A549 (cell line): ENCODE measurements at regions not wholly inside any gene's neighbourhood (a gene's known extent, or its start where the extent isn't known, plus 50 kb on each side); places are given as distances from the start of the nearest gene placed in this dataset.

Source experiments
- ATAC-seq, 2 experiments: fragments of 200-7000 bp in 1 of 2; fragments of >200 bp in 1 of 2; cut with Nextera tagmentation in 1 of 2; cut with Tn5 transposase in 1 of 2; 3 replicates each; pipeline versions ENCODE4 v1.8.0 to v1.9.1; 2018 to 2020; ENCODE audit warnings: mild to moderate bottlenecking in 1 of 2, moderate library complexity in 1 of 2
- CTCF ChIA-PET: fragments of 300-600 bp; sonication (Branson Sonifier 250); formaldehyde crosslinking; extraction: SDS; loops from one replicate; lab custom pipeline; 2021; ENCODE audit warnings: antibody characterized with exemption, inconsistent platforms; lab: Yijun Ruan, JAX
- POLR2A ChIA-PET: fragments of 350-600 bp; formaldehyde crosslinking; extraction: SDS; loops from one replicate; lab custom pipeline; 2021; ENCODE audit warnings: antibody characterized with exemption, inconsistent platforms; lab: Yijun Ruan, JAX
- DNase-seq, 2 experiments: peaks; one replicate each; pipeline versions ENCODE4 v3.0.0 to v3.0.0-alpha.2; 2011 to 2016; ENCODE audit warnings: low read depth in 1 of 2, low spot score in 1 of 2
- FAIRE-seq: peaks from 2 replicates; lab custom pipeline; 2011; peaks lifted over from hg19 to GRCh38; lab: Jason Lieb, UNC
- H3K27ac ChIP-seq, 2 experiments: fragments of >200 bp; sonication (Bioruptor Twin); formaldehyde crosslinking; 3 replicates each; pipeline ENCODE4 v1.5.1; 2016 to 2017
- H3K4me1 ChIP-seq: fragments of >200 bp; sonication (Bioruptor Twin); formaldehyde crosslinking; 3 replicates; pipeline ENCODE4 v1.6.1; 2016
- H3K4me2 ChIP-seq: fragments of >200 bp; sonication (Bioruptor Twin); formaldehyde crosslinking; 3 replicates; pipeline ENCODE4 v1.6.1; 2016
- H3K4me3 ChIP-seq: fragments of >200 bp; sonication (Bioruptor Twin); formaldehyde crosslinking; 3 replicates; pipeline ENCODE4 v1.5.1; 2016
- H3K9me3 ChIP-seq: fragments of >200 bp; sonication (Bioruptor Twin); formaldehyde crosslinking; 3 replicates; pipeline ENCODE4 v1.6.1; 2016
- ATOH8 ChIP-seq: fragments of 250-450 bp; sonication (Bioruptor Pico); IDR thresholded peaks from 2 replicates; pipeline ENCODE4 v1.5.0; 2020; ENCODE audit warnings: low read depth, mild to moderate bottlenecking, moderate library complexity
- BCL3 ChIP-seq: fragments of >200 bp; sonication (Bioruptor Twin); formaldehyde crosslinking; IDR thresholded peaks from 3 replicates; pipeline ENCODE4 v1.6.1; 2016
- BHLHE40 ChIP-seq: IDR thresholded peaks from 2 replicates; pipeline ENCODE4 v1.6.1; 2012; ENCODE audit warnings: low read depth, low read length, inconsistent platforms
- CBX2 ChIP-seq: fragments of 200-600 bp; sonication (generic); IDR thresholded peaks from 2 replicates; pipeline ENCODE4 v1.6.1; 2016; ENCODE audit warnings: low read depth, mild to moderate bottlenecking, borderline replicate concordance
- CHD4 ChIP-seq: fragments of 200-600 bp; sonication (generic); IDR thresholded peaks from 2 replicates; pipeline ENCODE4 v1.6.1; 2016; ENCODE audit warnings: antibody characterized with exemption, mild to moderate bottlenecking, borderline replicate concordance
- CTCF ChIP-seq: fragments of >200 bp; sonication (Bioruptor Twin); formaldehyde crosslinking; IDR thresholded peaks from 3 replicates; pipeline ENCODE4 v1.5.1; 2016
- E2F6 ChIP-seq: IDR thresholded peaks from 2 replicates; pipeline ENCODE4 v1.6.1; 2012; ENCODE audit warnings: low read depth, borderline replicate concordance
- EHF ChIP-seq: fragments of 250-450 bp; sonication (Bioruptor Pico); IDR thresholded peaks from 2 replicates; pipeline ENCODE4 v1.5.0; 2020; ENCODE audit warnings: mild to moderate bottlenecking
- FOSB ChIP-seq: fragments of 250-450 bp; sonication (Bioruptor Pico); IDR thresholded peaks from 2 replicates; pipeline ENCODE4 v1.5.0; 2020; ENCODE audit warnings: mild to moderate bottlenecking, moderate library complexity
- HDAC2 ChIP-seq: fragments of 200-600 bp; sonication (generic); IDR thresholded peaks from 2 replicates; pipeline ENCODE4 v1.6.1; 2016
- HES2 ChIP-seq: fragments of >200 bp; sonication (Bioruptor Twin); formaldehyde crosslinking; IDR thresholded peaks from 2 replicates; pipeline ENCODE4 v1.6.1; 2016
- HOXB13 ChIP-seq: fragments of 250-450 bp; sonication (Bioruptor Pico); IDR thresholded peaks from 2 replicates; pipeline ENCODE4 v1.5.0; 2020; ENCODE audit warnings: low read depth, mild to moderate bottlenecking, moderate library complexity
- HOXB5 ChIP-seq: fragments of 250-450 bp; sonication (Bioruptor Pico); IDR thresholded peaks from 2 replicates; pipeline ENCODE4 v1.5.0; 2020; ENCODE audit warnings: mild to moderate bottlenecking, moderate library complexity
- JUN ChIP-seq, 2 experiments: fragments of >200 bp; sonication (Bioruptor Twin); formaldehyde crosslinking; IDR thresholded peaks; 2 replicates in 1 of 2; 3 replicates in 1 of 2; pipeline ENCODE4 v1.6.1; 2016 to 2017
- MAZ ChIP-seq: fragments of 150-350 bp; IDR thresholded peaks from 2 replicates; pipeline ENCODE4 v1.6.1; 2014; ENCODE audit warnings: antibody characterized with exemption, low read depth, low read length, borderline replicate concordance
- NPAS2 ChIP-seq: fragments of 250-450 bp; sonication (Bioruptor Pico); IDR thresholded peaks from 2 replicates; pipeline ENCODE4 v1.8.0; 2022; ENCODE audit warnings: mild to moderate bottlenecking, moderate library complexity, borderline replicate concordance
- PHF8 ChIP-seq: fragments of 200-600 bp; sonication (generic); IDR thresholded peaks from 2 replicates; pipeline ENCODE4 v1.6.1; 2016; ENCODE audit warnings: low read depth, mild to moderate bottlenecking, antibody characterized with exemption, moderate library complexity, borderline replicate concordance
- POLR2AphosphoS2 ChIP-seq: conservative IDR thresholded peaks from 2 replicates; pipeline ENCODE4 v1.6.1; 2012; ENCODE audit warnings: low read length, improper control_type of control experiment, inconsistent platforms
- RAD21 ChIP-seq, 2 experiments: fragments of >200 bp in 1 of 2; sonication (Bioruptor Twin) in 1 of 2; formaldehyde crosslinking in 1 of 2; IDR thresholded peaks in 1 of 2; conservative IDR thresholded peaks in 1 of 2; 2 replicates in 1 of 2; 3 replicates in 1 of 2; pipeline ENCODE4 v1.6.1; 2012 to 2018; ENCODE audit warnings: inconsistent platforms in 1 of 2
- RARB ChIP-seq: fragments of 250-450 bp; sonication (Bioruptor Pico); IDR thresholded peaks from 2 replicates; pipeline ENCODE4 v1.8.0; 2021; ENCODE audit warnings: mild to moderate bottlenecking, moderate library complexity
- REST ChIP-seq: fragments of 200-600 bp; sonication (generic); IDR thresholded peaks from 2 replicates; pipeline ENCODE4 v1.6.1; 2016; ENCODE audit warnings: antibody characterized with exemption, mild to moderate bottlenecking, moderate library complexity
- RNF2 ChIP-seq: fragments of 200-600 bp; sonication (generic); IDR thresholded peaks from 2 replicates; pipeline ENCODE4 v1.6.1; 2016; ENCODE audit warnings: low read depth, mild to moderate bottlenecking, antibody characterized with exemption, moderate library complexity, borderline replicate concordance
- TFCP2L1 ChIP-seq: fragments of 250-450 bp; sonication (Bioruptor Pico); IDR thresholded peaks from 2 replicates; pipeline ENCODE4 v1.5.0; 2021; ENCODE audit warnings: mild to moderate bottlenecking
- ZC3H11A ChIP-seq: fragments of 450-650 bp; IDR thresholded peaks from 2 replicates; pipeline ENCODE4 v1.6.1; 2014; ENCODE audit warnings: antibody characterized with exemption, mild to moderate bottlenecking
- ZFP36 ChIP-seq: fragments of 450-650 bp; IDR thresholded peaks from 2 replicates; pipeline ENCODE4 v1.6.1; 2014; ENCODE audit warnings: borderline replicate concordance; ENCODE audit not compliant: partially characterized antibody
- ZSCAN20 ChIP-seq: fragments of 250-450 bp; sonication (Bioruptor Pico); IDR thresholded peaks from 2 replicates; pipeline ENCODE4 v1.8.0; 2022; ENCODE audit warnings: mild to moderate bottlenecking, moderate library complexity
- WGBS: methylation state at CpG from one replicate; pipeline ENCODE4 v1.1.6; 2017; ENCODE audit errors: missing lambda C conversion rate; 5-methylcytosine and 5-hydroxymethylcytosine counted together

- H3K4me1 ChIP-seq: no peaks in the 10 kb centered on the region
- FAIRE-seq: no peak
- ChIA-PET CTCF (interaction anchor here (0.6 to 0.7 kb wide), 2 partner anchors 38 to 151 kb away, joined by 3 read pairs; no protein-coding TSS in a partner anchor), POLR2A (no interaction called here)
- no peak overlapping the region for H3K27ac ChIP-seq
- H3K9me3 ChIP-seq: no peaks in the 10 kb centered on the region
- WGBS: 20% methylated on average over 6 of the region's 6 CpGs
- DNase-seq: no peak
- no peak overlapping the region for H3K4me2 ChIP-seq
- ATAC-seq: no peak
- TF ChIP-seq HOXB5 (no peak), ZC3H11A (no peak), ZFP36 (no peak), MAZ (no peak), HOXB13 (no peak), CHD4 (no peak), TFCP2L1 (CRISPR knock-in tag) (no peak), RARB (CRISPR knock-in tag) (no peak), POLR2AphosphoS2 (no peak), RNF2 (no peak), FOSB (no peak), CTCF (no peak), ZSCAN20 (CRISPR knock-in tag) (no peak), HDAC2 (no peak), HES2 (no peak), BHLHE40 (no peak), BCL3 (no peak), ATOH8 (CRISPR knock-in tag) (no peak), PHF8 (no peak), CBX2 (no peak)
- H3K4me3 ChIP-seq: no peak overlapping the region
These were observed 1319.3 kb downstream of the MAT2B start for GRCh38 chr5:164824671-164825070.

GRCh38 chr5:164832516-164832915 is 1327.1 kb downstream of the MAT2B start:
- no peak for TF ChIP-seq E2F6
- no peak for TF ChIP-seq BHLHE40
- no peak for TF ChIP-seq ATOH8 (CRISPR knock-in tag)
- TF ChIP-seq HOXB13: no peak
- no peak for TF ChIP-seq REST
- TF ChIP-seq ZFP36: no peak
- no peak for TF ChIP-seq NPAS2
- TF ChIP-seq EHF (CRISPR knock-in tag): no peak
- no peak for TF ChIP-seq HDAC2
- TF ChIP-seq RAD21 (conservative IDR thresholded peaks at IDR 0.05 in 1 of 2, IDR thresholded peaks at IDR 0.05 in 1 of 2): no peak
- no peak for TF ChIP-seq JUN (IDR thresholded peaks at IDR 0.05)
- Histone ChIP-seq H3K4me2 (no peak overlapping the region), H3K9me3 (no peaks in the 10 kb centered on the region), H3K4me1 (no peaks in the 10 kb centered on the region), H3K27ac (no peak overlapping the region), H3K4me3 (no peak overlapping the region)
- DNase-seq (no peak), FAIRE-seq (no peak), ATAC-seq (no peak)
- ChIA-PET POLR2A (no interaction called here), CTCF (no interaction called here)
- WGBS: 2% methylated on average over 6 of the region's 6 CpGs
